ENCODE measurements at regions not wholly inside any gene's neighbourhood (a gene's known extent, or its start where the extent isn't known, plus 50 kb on each side); places are given as distances from the start of the nearest gene placed in this dataset.

- WGBS, 2 donors: 73 to 77% methylated on average over 2 of the region's 2 CpGs
- ATAC-seq (ENCODE audit: low FRiP score): no peak
- no peak overlapping the region for H3K4me3 ChIP-seq (ENCODE audit: low read length in 2 of 2)
- DNase-seq: no peak
- no peak overlapping the region for H3K27ac ChIP-seq (ENCODE audit: low read depth in 1 of 2, low read length in 2 of 2)
- peaks cover 0 to 4% of the 10 kb centered on the region in 2 donors for H3K27me3 ChIP-seq (ENCODE audit: control insufficient read depth in 1 of 2, insufficient read depth in 2 of 2, low read length in 1 of 2)
- intact Hi-C loops (cut with DNase I): no loop called here
- H3K36me3 ChIP-seq (ENCODE audit: control insufficient read depth in 1 of 2, insufficient read depth in 2 of 2, low read length in 1 of 2): no peaks in the 10 kb centered on the region
- no peaks in the 10 kb centered on the region for H3K9me3 ChIP-seq (ENCODE audit: control insufficient read depth, low read length)
- no peaks in the 10 kb centered on the region for H3K4me1 ChIP-seq (ENCODE audit: control insufficient read depth in 1 of 2, insufficient read depth in 2 of 2, low read length in 2 of 2)
Measured at GRCh38 chr11:127674754-127675153, 674.2 kb upstream of the KIRREL3 start.

GRCh38 chr11:127670374-127671119, 670.0 kb upstream of the KIRREL3 start:
- Histone ChIP-seq H3K36me3 (ENCODE audit: control insufficient read depth in 1 of 2, insufficient read depth in 2 of 2, low read length in 1 of 2) (no peaks in the 10 kb centered on the region), H3K27ac (ENCODE audit: low read depth in 1 of 2, low read length in 2 of 2) (no peak overlapping the region), H3K4me1 (ENCODE audit: control insufficient read depth in 1 of 2, insufficient read depth in 2 of 2, low read length in 2 of 2) (no peaks in the 10 kb centered on the region), H3K27me3 (ENCODE audit: control insufficient read depth in 1 of 2, insufficient read depth in 2 of 2, low read length in 1 of 2) (no peaks in the 10 kb centered on the region), H3K4me3 (ENCODE audit: low read length in 2 of 2) (no peak overlapping the region), H3K9me3 (ENCODE audit: control insufficient read depth, low read length) (no peaks in the 10 kb centered on the region)
- 58 to 62% methylated on average over 10 of the region's 10 CpGs for WGBS, 2 donors
- ATAC-seq (ENCODE audit: low FRiP score) (no peak), DNase-seq (no peak)
- intact Hi-C loops (cut with DNase I): no loop called here

- WGBS, 2 donors: 56 to 59% methylated on average over 6 of the region's 6 CpGs
- no peak for DNase-seq
- ATAC-seq (ENCODE audit: low FRiP score): no peak
- no peak overlapping the region for H3K27ac ChIP-seq (ENCODE audit: low read depth in 1 of 2, low read length in 2 of 2)
- intact Hi-C loops (cut with DNase I): no loop called here
- no peaks in the 10 kb centered on the region for H3K36me3 ChIP-seq (ENCODE audit: control insufficient read depth in 1 of 2, insufficient read depth in 2 of 2, low read length in 1 of 2)
- no peaks in the 10 kb centered on the region for H3K27me3 ChIP-seq (ENCODE audit: control insufficient read depth in 1 of 2, insufficient read depth in 2 of 2, low read length in 1 of 2)
- H3K4me1 ChIP-seq (ENCODE audit: control insufficient read depth in 1 of 2, insufficient read depth in 2 of 2, low read length in 2 of 2): no peaks in the 10 kb centered on the region
- no peak overlapping the region for H3K4me3 ChIP-seq (ENCODE audit: low read length in 2 of 2)
- H3K9me3 ChIP-seq (ENCODE audit: control insufficient read depth, low read length): peaks cover 4% of the 10 kb centered on the region
Measured at GRCh38 chr11:127656116-127656836, 655.7 kb upstream of the KIRREL3 start.

- Histone ChIP-seq H3K4me3 (ENCODE audit: low read length in 2 of 2) (no peak overlapping the region), H3K9me3 (ENCODE audit: control insufficient read depth, low read length) (peaks cover 4% of the 10 kb centered on the region), H3K36me3 (ENCODE audit: control insufficient read depth in 1 of 2, insufficient read depth in 2 of 2, low read length in 1 of 2) (no peaks in the 10 kb centered on the region), H3K27ac (ENCODE audit: low read depth in 1 of 2, low read length in 2 of 2) (no peak overlapping the region), H3K27me3 (ENCODE audit: control insufficient read depth in 1 of 2, insufficient read depth in 2 of 2, low read length in 1 of 2) (no peaks in the 10 kb centered on the region), H3K4me1 (ENCODE audit: control insufficient read depth in 1 of 2, insufficient read depth in 2 of 2, low read length in 2 of 2) (no peaks in the 10 kb centered on the region)
- intact Hi-C loops (cut with DNase I): no loop called here
- 86% methylated on average over 4 of the region's 4 CpGs for WGBS, 2 donors
- no peak for DNase-seq
- ATAC-seq (ENCODE audit: low FRiP score): no peak
Measured at GRCh38 chr11:127653076-127653475, 652.5 kb upstream of the KIRREL3 start.

- no peak overlapping the region for H3K27ac ChIP-seq (ENCODE audit: low read depth in 1 of 2, low read length in 2 of 2)
- no peak overlapping the region for H3K4me3 ChIP-seq (ENCODE audit: low read length in 2 of 2)
- DNase-seq: no peak
- 72 to 73% methylated on average over 1 of the region's 1 CpG for WGBS, 2 donors
- H3K27me3 ChIP-seq (ENCODE audit: control insufficient read depth in 1 of 2, insufficient read depth in 2 of 2, low read length in 1 of 2): no peaks in the 10 kb centered on the region
- no peaks in the 10 kb centered on the region for H3K4me1 ChIP-seq (ENCODE audit: control insufficient read depth in 1 of 2, insufficient read depth in 2 of 2, low read length in 2 of 2)
- H3K9me3 ChIP-seq (ENCODE audit: control insufficient read depth, low read length): peaks cover 1% of the 10 kb centered on the region
- no peak for ATAC-seq (ENCODE audit: low FRiP score)
- no peaks in the 10 kb centered on the region for H3K36me3 ChIP-seq (ENCODE audit: control insufficient read depth in 1 of 2, insufficient read depth in 2 of 2, low read length in 1 of 2)
- intact Hi-C loops (cut with DNase I): no loop called here
Measured at GRCh38 chr11:127651888-127652221, 651.3 kb upstream of the KIRREL3 start.

- ATAC-seq (ENCODE audit: low FRiP score) (no peak), DNase-seq (no peak)
- Histone ChIP-seq H3K36me3 (ENCODE audit: control insufficient read depth in 1 of 2, insufficient read depth in 2 of 2, low read length in 1 of 2) (no peaks in the 10 kb centered on the region), H3K4me3 (ENCODE audit: low read length in 2 of 2) (no peak overlapping the region), H3K4me1 (ENCODE audit: control insufficient read depth in 1 of 2, insufficient read depth in 2 of 2, low read length in 2 of 2) (no peaks in the 10 kb centered on the region), H3K9me3 (ENCODE audit: control insufficient read depth, low read length) (peaks cover 1% of the 10 kb centered on the region), H3K27me3 (ENCODE audit: control insufficient read depth in 1 of 2, insufficient read depth in 2 of 2, low read length in 1 of 2) (no peaks in the 10 kb centered on the region), H3K27ac (ENCODE audit: low read depth in 1 of 2, low read length in 2 of 2) (no peak overlapping the region)
- 29 to 45% methylated on average over 5 of the region's 5 CpGs for WGBS, 2 donors
- intact Hi-C loops (cut with DNase I): no loop called here
Measured at GRCh38 chr11:127651175-127651887, 650.8 kb upstream of the KIRREL3 start.

- Histone ChIP-seq H3K4me1 (ENCODE audit: control insufficient read depth in 1 of 2, insufficient read depth in 2 of 2, low read length in 2 of 2) (no peaks in the 10 kb centered on the region), H3K4me3 (ENCODE audit: low read length in 2 of 2) (no peak overlapping the region), H3K27me3 (ENCODE audit: control insufficient read depth in 1 of 2, insufficient read depth in 2 of 2, low read length in 1 of 2) (no peaks in the 10 kb centered on the region), H3K27ac (ENCODE audit: low read depth in 1 of 2, low read length in 2 of 2) (no peak overlapping the region), H3K36me3 (ENCODE audit: control insufficient read depth in 1 of 2, insufficient read depth in 2 of 2, low read length in 1 of 2) (no peaks in the 10 kb centered on the region), H3K9me3 (ENCODE audit: control insufficient read depth, low read length) (peaks cover 1% of the 10 kb centered on the region)
- no peak for DNase-seq
- intact Hi-C loops (cut with DNase I): no loop called here
- no peak for ATAC-seq (ENCODE audit: low FRiP score)
- 95 to 100% methylated on average over 1 of the region's 1 CpG for WGBS, 2 donors
Measured at GRCh38 chr11:127649958-127650357, 649.4 kb upstream of the KIRREL3 start.

GRCh38 chr11:127649071-127649470, 648.5 kb upstream of the KIRREL3 start:
- H3K27me3 ChIP-seq (ENCODE audit: control insufficient read depth in 1 of 2, insufficient read depth in 2 of 2, low read length in 1 of 2): no peaks in the 10 kb centered on the region
- H3K4me3 ChIP-seq (ENCODE audit: low read length in 2 of 2): no peak overlapping the region
- H3K4me1 ChIP-seq (ENCODE audit: control insufficient read depth in 1 of 2, insufficient read depth in 2 of 2, low read length in 2 of 2): no peaks in the 10 kb centered on the region
- H3K9me3 ChIP-seq (ENCODE audit: control insufficient read depth, low read length): peaks cover 1% of the 10 kb centered on the region
- no peaks in the 10 kb centered on the region for H3K36me3 ChIP-seq (ENCODE audit: control insufficient read depth in 1 of 2, insufficient read depth in 2 of 2, low read length in 1 of 2)
- ATAC-seq (ENCODE audit: low FRiP score) (no peak), DNase-seq (no peak)
- WGBS, 2 donors: 69% methylated on average over 2 of the region's 2 CpGs
- no peak overlapping the region for H3K27ac ChIP-seq (ENCODE audit: low read depth in 1 of 2, low read length in 2 of 2)
- intact Hi-C loops (cut with DNase I): no loop called here

- H3K4me1 ChIP-seq (ENCODE audit: control insufficient read depth in 1 of 2, insufficient read depth in 2 of 2, low read length in 2 of 2): no peaks in the 10 kb centered on the region
- H3K9me3 ChIP-seq (ENCODE audit: control insufficient read depth, low read length): peaks cover 1% of the 10 kb centered on the region
- H3K27ac ChIP-seq (ENCODE audit: low read depth in 1 of 2, low read length in 2 of 2): no peak overlapping the region
- intact Hi-C loops (cut with DNase I): no loop called here
- ATAC-seq (ENCODE audit: low FRiP score): no peak
- H3K27me3 ChIP-seq (ENCODE audit: control insufficient read depth in 1 of 2, insufficient read depth in 2 of 2, low read length in 1 of 2): no peaks in the 10 kb centered on the region
- no peaks in the 10 kb centered on the region for H3K36me3 ChIP-seq (ENCODE audit: control insufficient read depth in 1 of 2, insufficient read depth in 2 of 2, low read length in 1 of 2)
- DNase-seq: no peak
- H3K4me3 ChIP-seq (ENCODE audit: low read length in 2 of 2): no peak overlapping the region
Measured at GRCh38 chr11:127648583-127648982, 648.0 kb upstream of the KIRREL3 start.
